ENCODE measurements at regions not wholly inside any gene's neighbourhood (a gene's known extent, or its start where the extent isn't known, plus 50 kb on each side); places are given as distances from the start of the nearest gene placed in this dataset.
"Not testable (repeated sequence)": the region's sequence is repeated elsewhere in the genome, so short reads cannot be mapped to it uniquely, and the experiment has no call there.

DNA sequence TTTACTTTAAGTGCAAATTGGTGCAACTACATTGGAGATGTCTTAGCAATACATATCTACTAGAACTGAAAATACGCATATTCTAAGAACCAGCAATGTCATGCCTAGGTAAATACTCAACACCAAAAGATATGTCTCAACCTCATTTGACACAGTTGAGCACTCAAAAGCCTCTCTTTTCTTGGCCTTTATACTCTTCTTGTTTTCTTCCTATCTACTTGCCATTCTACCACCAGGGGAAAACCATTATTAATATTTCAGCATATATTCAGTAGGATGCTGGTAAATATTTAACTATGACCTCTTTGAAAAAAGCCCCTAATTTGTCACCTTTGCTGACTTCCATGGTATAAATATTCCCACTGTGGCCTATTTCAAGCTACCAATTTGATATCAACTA lies 443.8 kb downstream of the LRRC70 start:
- Histone ChIP-seq H3K9me3 (ENCODE audit: control insufficient read depth, insufficient read depth, low read length) (no peaks in the 10 kb centered on the region), H3K27ac (ENCODE audit: low read length) (no peak overlapping the region), H3K36me3 (ENCODE audit: control insufficient read depth, insufficient read depth, low read length) (no peaks in the 10 kb centered on the region), H3K4me1 (ENCODE audit: control insufficient read depth, insufficient read depth, low read length) (no peaks in the 10 kb centered on the region), H3K4me3 (ENCODE audit: low read length) (no peak overlapping the region), H3K27me3 (ENCODE audit: control insufficient read depth, insufficient read depth, low read length) (no peaks in the 10 kb centered on the region)
- intact Hi-C loops (cut with micrococcal nuclease): no loop called here
- Mint-ChIP-seq H3K4me1 (no peaks in the 10 kb centered on the region), H3K36me3 (peaks cover 5% of the 10 kb centered on the region), H3K4me3 (no peak overlapping the region), H3K9me3 (peaks cover 8 to 11% of the 10 kb centered on the region in 2 donors), H3K27ac (no peak overlapping the region), H3K27me3 (ENCODE audit: low read depth in 2 of 2) (no peaks in the 10 kb centered on the region)
- TF ChIP-seq, protein P1, sequence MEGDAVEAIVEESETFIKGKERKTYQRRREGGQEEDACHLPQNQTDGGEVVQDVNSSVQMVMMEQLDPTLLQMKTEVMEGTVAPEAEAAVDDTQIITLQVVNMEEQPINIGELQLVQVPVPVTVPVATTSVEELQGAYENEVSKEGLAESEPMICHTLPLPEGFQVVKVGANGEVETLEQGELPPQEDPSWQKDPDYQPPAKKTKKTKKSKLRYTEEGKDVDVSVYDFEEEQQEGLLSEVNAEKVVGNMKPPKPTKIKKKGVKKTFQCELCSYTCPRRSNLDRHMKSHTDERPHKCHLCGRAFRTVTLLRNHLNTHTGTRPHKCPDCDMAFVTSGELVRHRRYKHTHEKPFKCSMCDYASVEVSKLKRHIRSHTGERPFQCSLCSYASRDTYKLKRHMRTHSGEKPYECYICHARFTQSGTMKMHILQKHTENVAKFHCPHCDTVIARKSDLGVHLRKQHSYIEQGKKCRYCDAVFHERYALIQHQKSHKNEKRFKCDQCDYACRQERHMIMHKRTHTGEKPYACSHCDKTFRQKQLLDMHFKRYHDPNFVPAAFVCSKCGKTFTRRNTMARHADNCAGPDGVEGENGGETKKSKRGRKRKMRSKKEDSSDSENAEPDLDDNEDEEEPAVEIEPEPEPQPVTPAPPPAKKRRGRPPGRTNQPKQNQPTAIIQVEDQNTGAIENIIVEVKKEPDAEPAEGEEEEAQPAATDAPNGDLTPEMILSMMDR (IDR thresholded peaks at IDR 0.05): no peak
- ATAC-seq: no peak
- 100% methylated on average over 1 of the region's 1 CpG for WGBS (ENCODE audit: insufficient coverage)
- no peak for DNase-seq

DNA sequence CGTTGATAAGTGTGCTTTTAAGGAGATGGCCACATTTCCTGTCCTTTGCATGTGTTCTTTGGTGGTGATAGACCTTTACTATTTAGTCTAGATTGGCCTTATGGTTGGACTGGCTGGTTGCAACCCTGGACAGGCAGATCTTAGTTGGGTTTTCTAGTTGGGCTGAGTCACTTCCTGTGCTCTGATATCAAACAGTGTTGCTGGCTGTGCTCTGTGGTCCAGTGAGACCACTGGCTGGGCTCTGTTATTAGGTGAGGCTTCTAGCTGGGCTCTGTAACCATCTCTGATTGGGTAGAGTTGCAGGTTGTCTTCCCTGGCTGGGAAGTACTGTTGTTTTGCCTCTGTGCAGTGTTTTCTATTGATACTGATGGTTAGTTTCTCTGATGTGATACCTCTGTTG lies 432.5 kb downstream of the LRRC70 start:
- H3K27ac ChIP-seq (ENCODE audit: low read length): no peak overlapping the region
- no peaks in the 10 kb centered on the region for H3K4me1 ChIP-seq (ENCODE audit: control insufficient read depth, insufficient read depth, low read length)
- TF ChIP-seq, protein P1 (IDR thresholded peaks at IDR 0.05): no peak
- H3K36me3 Mint-ChIP-seq: no peaks in the 10 kb centered on the region
- intact Hi-C loops (cut with micrococcal nuclease): no loop called here
- WGBS (ENCODE audit: insufficient coverage): 47% methylated on average over 1 of the region's 1 CpG
- peaks cover 14% of the 10 kb centered on the region for H3K9me3 ChIP-seq (ENCODE audit: control insufficient read depth, insufficient read depth, low read length)
- no peaks in the 10 kb centered on the region for H3K4me1 Mint-ChIP-seq
- H3K9me3 Mint-ChIP-seq: peaks cover 14 to 25% of the 10 kb centered on the region in 2 donors
- DNase-seq (no peak), ATAC-seq (no peak)
- H3K4me3 Mint-ChIP-seq: no peak overlapping the region
- H3K36me3 ChIP-seq (ENCODE audit: control insufficient read depth, insufficient read depth, low read length): no peaks in the 10 kb centered on the region
- no peak overlapping the region for H3K4me3 ChIP-seq (ENCODE audit: low read length)
- H3K27me3 ChIP-seq (ENCODE audit: control insufficient read depth, insufficient read depth, low read length): no peaks in the 10 kb centered on the region
- H3K27ac Mint-ChIP-seq: no peak overlapping the region
- H3K27me3 Mint-ChIP-seq (ENCODE audit: low read depth in 2 of 2): no peaks in the 10 kb centered on the region

DNA sequence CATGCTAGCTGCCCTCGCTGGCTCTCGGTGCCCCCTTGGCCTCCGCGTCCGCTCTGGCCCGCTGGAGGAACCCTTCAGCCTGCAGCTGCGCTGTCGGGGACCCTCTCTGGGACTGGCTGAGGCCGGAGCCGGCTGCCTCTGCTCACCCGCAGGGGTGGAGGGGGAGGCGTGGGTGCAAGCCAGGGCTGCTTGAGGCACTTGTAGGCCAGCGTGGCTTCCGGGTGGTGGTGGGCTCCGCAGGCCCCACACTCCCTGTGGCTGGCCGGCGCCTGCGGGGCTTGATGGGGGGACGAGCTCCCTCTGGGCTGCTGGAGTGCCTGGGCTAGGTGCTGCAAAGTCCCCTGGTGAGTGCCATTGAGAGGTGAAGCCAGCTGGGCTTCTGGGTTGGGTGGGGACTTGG lies 429.6 kb downstream of the LRRC70 start:
- H3K4me3 Mint-ChIP-seq: no peak overlapping the region
- Histone ChIP-seq H3K27me3 (ENCODE audit: control insufficient read depth, insufficient read depth, low read length) (no peaks in the 10 kb centered on the region), H3K27ac (ENCODE audit: low read length) (no peak overlapping the region), H3K4me1 (ENCODE audit: control insufficient read depth, insufficient read depth, low read length) (no peaks in the 10 kb centered on the region), H3K4me3 (ENCODE audit: low read length) (no peak overlapping the region), H3K9me3 (ENCODE audit: control insufficient read depth, insufficient read depth, low read length) (peaks cover 12% of the 10 kb centered on the region), H3K36me3 (ENCODE audit: control insufficient read depth, insufficient read depth, low read length) (no peaks in the 10 kb centered on the region)
- H3K9me3 Mint-ChIP-seq: peaks cover 14 to 28% of the 10 kb centered on the region in 2 donors
- intact Hi-C loops (cut with micrococcal nuclease): no loop called here
- H3K27me3 Mint-ChIP-seq (ENCODE audit: low read depth in 2 of 2): no peaks in the 10 kb centered on the region
- H3K36me3 Mint-ChIP-seq: no peaks in the 10 kb centered on the region
- no peak for ATAC-seq
- no peak overlapping the region for H3K27ac Mint-ChIP-seq
- DNase-seq: no peak
- TF ChIP-seq, protein P1 (IDR thresholded peaks at IDR 0.05): no peak
- no peaks in the 10 kb centered on the region for H3K4me1 Mint-ChIP-seq
- WGBS (ENCODE audit: insufficient coverage): 95% methylated on average over 19 of the region's 19 CpGs

DNA sequence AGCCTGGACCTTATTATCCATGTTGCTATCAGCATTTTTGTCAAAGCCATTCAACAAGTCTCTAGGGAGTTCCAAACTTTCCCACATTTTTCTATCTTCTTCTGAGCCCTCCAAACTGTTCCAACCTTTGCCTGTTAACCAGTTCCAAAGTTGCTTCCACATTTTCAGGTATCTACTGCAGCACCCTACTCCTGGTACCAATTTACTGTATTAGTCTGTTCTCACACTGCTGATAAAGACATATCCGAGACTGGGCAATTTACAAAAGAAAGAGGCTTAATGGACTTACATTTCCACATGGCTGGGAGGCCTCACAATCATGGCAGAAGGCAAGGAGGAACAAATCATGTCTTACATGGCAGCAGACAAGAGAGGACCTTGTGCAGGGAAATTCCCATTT lies 416.2 kb downstream of the LRRC70 start:
- H3K27ac ChIP-seq (ENCODE audit: low read length); intact Hi-C loops (cut with micrococcal nuclease); DNase-seq; H3K4me3 Mint-ChIP-seq; H3K4me1 Mint-ChIP-seq; H3K36me3 ChIP-seq (ENCODE audit: control insufficient read depth, insufficient read depth, low read length); H3K4me3 ChIP-seq (ENCODE audit: low read length); H3K4me1 ChIP-seq (ENCODE audit: control insufficient read depth, insufficient read depth, low read length); ATAC-seq; H3K27me3 ChIP-seq (ENCODE audit: control insufficient read depth, insufficient read depth, low read length); H3K9me3 ChIP-seq (ENCODE audit: control insufficient read depth, insufficient read depth, low read length); H3K27me3 Mint-ChIP-seq (ENCODE audit: low read depth in 2 of 2); H3K27ac Mint-ChIP-seq: not testable (repeated sequence)
- peaks cover 28 to 29% of the 10 kb centered on the region in 2 donors for H3K9me3 Mint-ChIP-seq
- H3K36me3 Mint-ChIP-seq: peaks cover 10% of the 10 kb centered on the region
- WGBS (ENCODE audit: insufficient coverage): 54% methylated on average over 1 of the region's 1 CpG
